Activated CD4-positive, alpha-beta T cell treated with anti-CD3 and anti-CD28 coated beads, Interleukin-2, amount 50 U/mL, for 24 hours (primary cell): ENCODE measurements at regions not wholly inside any gene's neighbourhood (a gene's known extent, or its start where the extent isn't known, plus 50 kb on each side); places are given as distances from the start of the nearest gene placed in this dataset.
A peak's percentile ranks its signal among the peaks of the same experiment; 100 is the strongest.
"Not testable (repeated sequence)": the region's sequence is repeated elsewhere in the genome, so short reads cannot be mapped to it uniquely, and the experiment has no call there.

Source experiments
- DNase-seq, 2 donors: peaks; one replicate each; pipeline ENCODE4 v3.0.0-alpha.2; 2020; ENCODE audit warnings: low read depth in 1 of 2, low spot score in 1 of 2

DNA sequence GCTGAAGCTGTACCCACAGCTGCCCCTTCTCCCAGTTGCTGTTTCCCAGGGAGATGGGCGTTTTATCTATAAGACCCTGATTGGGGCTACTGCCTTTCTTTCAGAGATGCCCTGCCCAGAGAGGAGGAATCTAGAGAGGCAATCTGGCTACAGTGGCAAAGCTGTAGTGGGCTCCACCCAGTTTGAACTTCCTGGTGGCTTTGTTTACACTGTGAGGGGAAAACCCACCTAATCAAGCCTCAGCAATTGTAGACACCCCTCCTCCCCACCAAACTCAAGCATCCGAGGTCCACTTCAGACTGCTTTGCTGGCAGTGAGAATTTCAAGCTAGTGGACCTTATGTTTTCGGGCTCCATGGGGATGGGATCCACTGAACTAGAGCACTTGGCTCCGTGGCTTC is 240.4 kb upstream of the AFF2 start:
- DNase-seq = no peak

DNA sequence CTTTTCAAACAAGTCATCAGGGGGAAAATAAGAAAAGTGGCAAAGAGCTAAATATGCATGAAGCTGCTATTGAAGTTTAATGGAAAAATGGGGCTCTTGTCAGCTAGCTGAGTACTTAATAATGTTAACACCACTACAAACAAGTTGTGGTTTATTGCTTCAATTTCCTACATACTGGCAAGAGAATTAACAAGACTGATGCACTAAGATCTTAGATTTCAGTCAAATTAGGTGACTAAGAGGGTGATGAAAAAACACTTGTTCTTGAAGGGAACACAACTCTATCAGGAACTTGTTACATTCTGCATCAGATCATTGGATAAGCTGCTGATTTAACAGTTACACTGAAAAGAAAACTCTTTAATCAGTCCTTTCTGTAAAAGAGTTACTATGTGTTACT is 234.6 kb upstream of the AFF2 start:
- no peak for DNase-seq

DNA sequence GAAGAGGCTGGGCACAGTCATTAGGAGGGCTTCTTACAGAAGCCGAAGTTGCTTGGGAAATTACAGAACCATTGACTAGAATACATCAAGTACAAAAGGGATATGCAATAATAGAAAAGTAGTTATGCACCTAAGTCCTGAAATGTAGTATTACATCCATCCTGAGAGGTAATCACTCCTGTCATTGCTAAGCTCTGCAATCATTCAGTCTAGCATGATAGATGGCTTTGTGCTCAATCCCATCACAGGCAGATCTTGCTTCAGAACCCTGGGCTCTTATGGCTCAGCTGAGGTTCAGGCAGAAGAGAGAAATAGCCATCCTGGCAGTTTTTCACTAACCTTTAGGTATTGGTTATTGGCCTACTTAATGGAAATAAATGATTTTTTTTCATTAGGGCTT is 231.7 kb upstream of the AFF2 start:
- DNase-seq = no peak

DNA sequence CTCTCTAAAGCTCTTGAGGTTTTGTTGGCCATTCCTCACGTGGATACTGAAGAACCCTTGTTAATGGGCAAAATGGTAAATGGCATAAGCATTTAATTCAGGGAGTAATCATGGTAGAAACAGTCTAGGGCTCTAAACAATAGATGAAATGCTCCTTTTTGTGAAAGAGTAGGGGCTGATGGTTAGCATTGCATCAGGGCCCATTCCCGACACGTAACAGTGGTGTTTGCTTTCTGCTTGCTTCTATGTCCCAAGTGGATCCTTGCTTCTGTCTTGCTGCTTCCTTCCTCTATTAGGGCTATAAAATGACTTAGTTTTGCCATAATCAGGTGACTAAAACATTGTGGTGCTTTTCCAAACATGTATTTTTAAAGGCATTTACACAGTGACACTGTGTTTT is 230.9 kb upstream of the AFF2 start:
- DNase-seq = no peak

DNA sequence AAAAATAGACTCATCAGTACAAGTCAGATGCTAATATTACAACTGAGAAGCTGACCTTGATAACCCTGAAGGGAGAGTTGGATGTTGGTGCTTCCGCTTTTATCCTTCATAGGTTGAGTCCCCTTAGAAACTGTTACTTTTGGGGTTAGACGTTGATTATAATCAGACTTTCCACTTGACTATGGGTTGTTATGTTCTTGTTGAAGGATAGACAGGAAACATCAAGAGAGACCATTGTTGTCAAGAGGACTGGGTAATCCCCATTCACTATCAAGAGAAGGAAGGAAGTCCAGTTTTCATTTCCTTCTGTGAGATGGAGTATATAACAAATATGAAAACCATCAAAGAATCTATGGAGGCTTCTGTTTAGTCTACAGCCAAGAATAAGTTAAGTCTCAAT is 229.9 kb upstream of the AFF2 start:
- DNase-seq = no peak

DNA sequence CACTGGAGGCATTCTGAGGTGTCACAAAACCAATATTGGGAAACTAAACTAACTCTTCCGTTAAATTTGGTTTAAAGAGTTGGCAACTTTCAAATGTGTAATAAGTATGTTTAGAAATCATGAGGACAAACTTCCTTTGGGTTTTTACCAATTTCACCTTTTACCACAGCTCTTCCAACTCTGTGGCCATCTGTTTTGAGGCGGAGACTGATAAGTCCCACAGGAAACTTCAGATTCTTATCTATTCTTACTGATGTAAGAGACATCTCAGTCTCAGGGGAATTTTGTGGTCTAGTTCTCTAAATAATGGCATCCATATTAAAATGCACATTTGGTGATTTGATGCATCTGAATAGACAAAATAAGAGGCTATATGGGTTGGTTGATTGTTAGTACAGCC is 229.2 kb upstream of the AFF2 start:
- DNase-seq = no peak

DNA sequence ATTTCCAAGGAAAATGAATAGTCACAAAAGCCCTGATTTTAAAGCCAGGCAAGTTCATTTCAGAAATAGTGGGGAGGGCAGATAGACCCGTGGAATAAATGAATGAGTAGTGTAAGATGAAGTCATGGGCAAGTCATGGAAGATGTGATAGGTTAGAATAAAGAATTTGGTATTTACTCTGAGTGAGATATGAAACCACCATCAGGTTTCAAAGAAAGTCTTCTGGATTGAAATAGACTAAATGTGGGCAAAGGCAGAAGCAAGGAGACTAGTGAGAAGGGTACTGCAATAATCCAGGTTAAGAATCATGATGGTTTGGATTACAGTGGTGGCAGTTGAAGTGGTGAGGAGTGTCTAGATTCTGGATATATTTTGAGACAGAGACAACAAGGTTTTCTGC is 218.5 kb upstream of the AFF2 start:
- DNase-seq = no peak

DNA sequence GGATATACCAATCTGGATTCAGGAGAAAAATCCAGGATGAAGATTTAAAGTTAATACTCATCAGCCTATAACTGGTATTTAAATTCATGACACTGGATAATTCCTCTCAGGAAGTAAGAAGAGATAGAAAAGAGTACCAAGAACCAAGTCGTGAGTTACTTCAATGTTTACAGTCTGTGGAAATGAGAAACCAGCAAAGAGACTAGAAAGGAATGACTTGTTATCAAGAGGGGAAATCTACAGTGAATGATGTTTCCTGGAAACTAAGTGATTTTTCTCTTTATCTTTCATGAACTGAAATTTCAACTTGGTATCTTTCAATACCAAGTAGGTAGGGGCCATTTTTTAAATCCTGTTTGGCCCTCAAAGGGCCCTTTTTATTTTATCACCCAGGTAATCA is 217.9 kb upstream of the AFF2 start:
- no peak for DNase-seq

DNA sequence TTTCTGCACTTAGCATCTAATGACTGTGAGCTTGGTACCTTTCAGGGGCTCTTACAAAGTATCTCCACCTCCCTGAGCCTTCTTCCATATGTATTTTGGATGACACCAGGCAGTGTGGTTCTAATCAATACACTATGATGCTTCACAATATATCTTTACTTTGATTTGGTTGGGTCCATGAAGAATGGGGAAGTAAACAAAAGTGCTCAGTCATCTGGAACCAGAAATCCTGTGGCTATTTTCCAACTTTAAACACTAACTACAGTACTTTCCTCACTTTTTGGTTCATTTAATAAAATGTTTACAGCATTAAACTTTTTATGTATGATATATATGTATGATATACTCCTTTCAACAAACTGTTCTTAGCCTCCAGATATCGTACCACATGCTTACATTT is 216.4 kb upstream of the AFF2 start:
- no peak for DNase-seq

DNA sequence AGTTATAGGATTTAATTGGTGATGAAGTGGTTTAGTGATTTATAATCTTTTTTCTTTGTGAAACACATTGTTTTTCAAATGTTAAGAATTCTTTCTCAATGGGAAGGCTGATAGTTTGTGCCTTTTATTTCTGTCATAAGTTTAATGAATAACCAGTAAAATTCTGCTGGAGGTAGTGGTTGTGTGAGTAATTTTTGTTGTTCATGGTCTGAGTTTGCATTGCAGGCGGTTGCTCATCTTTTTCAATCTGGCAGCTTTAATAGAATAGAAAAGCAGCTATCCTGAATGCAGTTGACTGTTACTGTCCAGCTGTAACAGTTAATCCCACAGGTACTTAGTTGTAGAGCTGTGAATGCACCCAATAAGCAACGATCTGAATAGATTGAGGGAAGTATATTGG is 215.6 kb upstream of the AFF2 start:
- DNase-seq = no peak

DNA sequence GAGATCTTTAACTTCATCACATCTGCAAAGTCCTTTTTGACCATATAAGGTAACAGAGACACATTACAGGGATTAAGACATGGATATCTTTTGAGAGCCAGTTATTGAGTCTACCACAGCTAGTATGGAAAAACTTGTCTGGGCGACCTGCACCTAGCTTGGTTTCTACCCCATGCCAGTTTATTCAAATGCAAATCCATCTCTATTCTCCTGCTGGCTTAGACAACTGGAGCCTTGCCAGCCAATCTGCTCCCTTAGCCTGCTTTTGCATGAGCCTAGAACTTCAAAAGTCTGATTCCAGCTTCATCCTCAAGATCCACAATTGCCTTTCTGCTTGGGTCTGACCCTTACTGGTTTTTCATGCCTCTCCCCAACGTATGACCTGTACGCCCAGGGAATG is 212.0 kb upstream of the AFF2 start:
- DNase-seq = no peak

DNA sequence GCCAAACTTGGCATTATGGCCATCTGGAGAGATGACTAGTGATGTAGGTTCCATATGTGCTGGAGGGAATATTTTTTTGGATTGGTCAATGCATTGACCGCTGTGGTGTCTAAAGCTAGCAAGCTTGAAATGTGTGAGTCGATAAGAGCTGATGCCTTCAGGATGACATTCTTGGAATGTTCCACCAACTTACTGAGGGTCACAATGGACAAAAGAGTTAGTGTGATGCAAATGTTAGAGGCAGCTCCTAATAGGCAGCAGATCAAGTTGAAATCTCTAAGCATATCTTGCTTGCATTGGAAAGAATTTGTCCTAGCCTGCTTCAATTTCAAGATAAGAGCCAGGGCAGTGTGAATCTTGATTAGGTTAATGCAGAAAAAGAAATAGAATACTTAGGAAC is 210.4 kb upstream of the AFF2 start:
- no peak for DNase-seq

DNA sequence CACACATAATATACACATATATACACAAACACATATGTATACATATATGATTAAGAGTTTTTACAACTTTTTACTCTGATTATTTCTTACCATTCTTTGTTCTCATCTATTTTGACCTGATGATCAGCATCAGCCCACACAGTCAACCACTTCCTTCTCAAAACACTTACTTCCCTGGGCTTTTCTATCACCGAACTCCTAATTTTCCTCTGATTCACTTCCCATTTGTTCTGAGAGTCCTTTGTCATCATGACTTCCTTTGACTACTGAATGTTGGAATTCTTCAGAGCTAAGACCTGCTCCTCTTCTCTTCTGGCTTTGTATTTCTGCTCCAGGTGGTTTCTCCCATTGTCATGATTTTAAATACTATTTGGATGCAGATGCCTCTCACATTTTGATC is 209.5 kb upstream of the AFF2 start:
- no peak for DNase-seq

DNA sequence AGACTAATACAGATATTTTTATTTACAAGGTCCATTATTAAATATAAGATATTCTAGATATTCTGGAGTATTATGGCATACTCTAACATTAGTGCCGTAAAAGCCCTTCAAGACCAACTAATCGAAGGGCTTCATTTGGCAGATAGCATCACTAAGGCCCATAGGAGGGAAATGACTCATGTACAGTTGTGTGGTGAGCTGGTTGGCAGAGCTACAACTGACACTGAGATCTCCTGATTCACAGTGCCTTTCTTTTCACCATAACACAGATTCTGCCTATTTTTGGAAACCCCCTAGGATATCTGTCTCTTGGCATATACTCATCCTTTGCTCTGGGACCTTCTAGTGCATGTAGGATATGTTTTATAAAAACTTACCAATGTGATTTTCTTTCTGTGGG is 201.7 kb upstream of the AFF2 start:
- DNase-seq = no peak

DNA sequence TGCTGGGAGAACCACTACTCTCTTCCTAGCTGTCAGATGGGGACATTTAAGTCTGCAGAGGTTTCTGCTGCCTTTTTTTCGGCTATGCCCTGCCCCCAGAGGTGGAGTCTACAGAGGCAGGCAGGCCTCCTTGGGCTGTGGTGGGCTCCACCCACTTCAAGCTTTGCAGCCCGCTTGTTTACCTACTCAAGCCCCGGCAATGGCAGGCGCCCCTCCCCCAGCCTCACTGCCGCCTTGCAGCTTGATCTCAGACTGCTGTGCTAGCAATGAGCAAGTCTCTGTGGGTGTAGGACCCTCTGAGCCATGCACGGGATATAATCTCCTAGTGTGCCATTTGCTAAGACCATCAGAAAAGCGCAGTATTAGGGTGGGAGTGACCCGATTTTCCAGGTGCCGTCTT is 195.2 kb upstream of the AFF2 start:
- not testable (repeated sequence) for DNase-seq

DNA sequence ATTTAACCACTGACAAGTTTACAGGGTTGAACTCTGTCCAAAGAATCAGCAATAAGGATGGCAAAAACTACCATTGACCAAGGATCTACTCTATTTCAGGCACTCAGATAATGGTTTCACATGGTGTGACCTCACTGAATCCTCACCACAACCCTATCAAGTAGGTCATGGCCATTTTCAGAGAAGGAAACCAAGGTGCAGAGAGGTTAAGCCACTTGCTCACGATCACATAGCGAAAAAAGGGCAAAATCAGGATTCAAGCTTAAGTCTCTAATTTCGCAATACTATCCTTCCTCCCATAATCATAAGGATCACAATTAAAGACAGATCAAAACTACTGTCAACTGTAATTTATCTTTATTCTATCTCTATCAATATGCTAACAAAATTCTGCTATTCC is 191.0 kb upstream of the AFF2 start:
- DNase-seq = no peak

DNA sequence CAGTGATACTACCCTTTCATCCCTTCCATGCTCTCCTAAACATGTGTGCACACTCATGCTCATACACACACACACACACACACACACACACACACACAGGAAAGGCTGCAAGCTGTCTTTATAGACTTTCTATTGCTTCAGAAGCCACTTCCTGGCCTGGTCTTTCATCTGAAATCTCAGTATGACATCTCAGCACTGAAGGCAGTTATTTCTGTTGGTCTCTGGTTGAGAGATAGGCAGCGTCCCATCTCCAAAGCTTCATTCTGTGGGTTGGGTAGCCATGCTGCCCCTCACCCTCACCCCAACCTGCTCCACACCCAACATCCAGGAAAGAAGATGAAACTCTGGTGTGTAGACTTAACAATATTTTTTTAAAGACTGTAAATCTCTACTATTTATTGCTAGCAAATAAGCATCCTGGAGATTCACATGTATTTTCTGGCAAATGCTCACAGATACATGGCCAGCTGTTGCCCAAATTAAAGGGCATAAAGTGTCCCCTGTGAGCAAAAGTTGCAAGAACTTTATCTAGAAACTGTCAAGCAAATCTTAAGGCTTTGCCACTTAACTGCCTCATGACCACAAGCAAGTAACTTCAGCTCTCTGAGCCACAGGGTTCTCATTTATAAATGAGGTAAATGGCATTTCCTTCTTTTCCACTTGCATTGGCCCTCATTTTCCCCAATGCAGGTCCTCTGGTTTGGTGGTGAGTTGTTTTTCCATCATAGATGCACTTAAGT is 189.8 kb upstream of the AFF2 start:
- peak in 1 of 2 donors; percentile 25 for DNase-seq

DNA sequence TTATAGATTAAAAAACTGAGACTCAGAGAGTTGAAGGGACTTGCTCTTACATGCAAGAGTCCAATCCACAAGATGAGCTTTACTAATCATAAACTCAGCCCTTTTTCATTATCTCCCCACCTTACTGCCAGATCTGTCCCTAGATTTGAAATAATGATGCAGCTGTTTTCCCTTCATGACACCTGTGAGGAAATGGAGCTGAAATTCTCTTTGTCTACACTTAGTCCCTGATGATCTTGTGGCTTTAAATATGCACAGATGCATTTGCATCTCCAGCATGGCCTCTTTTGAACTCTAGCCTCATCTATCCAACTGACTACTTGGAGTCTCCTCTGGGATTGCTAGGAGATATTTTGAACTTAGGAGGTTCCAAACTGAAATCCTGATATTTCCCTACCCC is 188.9 kb upstream of the AFF2 start:
- DNase-seq = no peak

DNA sequence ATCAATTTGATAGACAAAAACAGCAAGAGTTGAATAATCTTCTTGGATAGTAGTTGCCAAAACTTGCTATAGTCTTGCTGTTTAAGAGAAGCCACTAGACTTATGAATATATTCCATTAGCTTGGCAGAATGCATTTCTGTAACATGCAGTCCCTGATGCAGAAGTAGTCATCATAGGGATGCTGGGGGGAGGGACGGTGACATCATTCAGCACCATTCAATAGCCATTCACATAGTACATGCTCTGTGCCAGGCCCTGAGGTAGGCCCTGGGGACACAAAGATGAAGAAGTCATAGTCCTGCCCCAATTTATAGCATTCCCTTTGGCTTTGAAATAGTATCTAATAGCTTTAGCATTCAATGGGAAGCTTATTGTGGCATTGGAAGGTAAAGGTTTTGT is 185.5 kb upstream of the AFF2 start:
- no peak for DNase-seq

DNA sequence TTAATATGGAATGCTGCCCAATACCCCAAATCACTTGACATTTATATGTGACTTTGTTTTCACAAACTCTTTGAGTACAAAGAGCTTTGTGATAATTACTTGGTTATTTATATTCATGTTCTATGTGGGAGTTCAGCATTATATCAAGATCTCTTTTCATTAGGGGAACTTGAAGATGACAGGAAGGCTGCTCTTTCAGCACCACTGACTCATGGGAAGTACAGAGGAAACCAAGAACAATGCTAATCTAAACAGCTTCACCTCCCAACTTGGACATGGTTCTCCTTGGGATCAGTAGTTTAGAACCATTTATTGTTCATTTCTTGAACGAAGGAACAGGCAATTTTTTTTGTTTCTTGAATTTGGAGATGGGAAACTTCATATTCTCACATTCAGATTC is 184.0 kb upstream of the AFF2 start:
- no peak for DNase-seq

DNA sequence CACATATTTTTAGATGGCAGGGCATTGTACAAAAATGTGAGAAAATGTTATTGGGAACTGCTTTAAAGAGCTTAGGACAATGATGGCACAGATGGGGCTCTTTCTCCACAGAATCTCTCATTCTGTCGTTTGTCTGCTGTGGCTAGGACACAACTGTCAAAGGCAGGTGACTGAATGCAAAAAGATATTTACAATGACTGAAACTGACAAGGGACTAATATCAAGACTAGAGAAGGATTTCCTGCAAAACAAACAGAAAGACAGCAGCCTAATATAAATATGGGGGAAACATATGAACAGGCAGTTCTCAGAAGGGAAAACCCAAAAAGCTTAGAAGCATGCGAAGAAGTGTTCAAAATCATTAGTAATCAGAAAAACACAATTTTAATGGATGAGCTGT is 177.5 kb upstream of the AFF2 start:
- DNase-seq = no peak

DNA sequence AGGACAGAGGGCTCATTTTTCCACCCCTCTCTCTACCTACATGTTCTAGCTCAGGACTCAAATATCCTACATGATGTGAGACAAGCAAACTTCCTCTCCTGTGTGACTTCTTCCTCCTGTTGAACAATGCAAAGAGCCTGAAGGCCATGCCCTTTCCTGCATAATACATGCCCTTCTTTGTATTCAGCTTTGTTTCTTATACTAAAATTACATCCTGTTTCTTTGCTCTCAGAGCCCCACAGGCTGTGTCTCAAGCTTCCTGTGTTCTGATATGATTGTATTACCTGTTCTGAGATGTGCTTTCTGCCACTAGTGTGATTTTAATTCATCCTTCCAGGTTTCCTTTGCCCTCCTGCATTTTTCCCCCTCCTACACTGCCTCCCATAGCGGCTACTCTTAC is 166.4 kb upstream of the AFF2 start:
- DNase-seq = no peak

DNA sequence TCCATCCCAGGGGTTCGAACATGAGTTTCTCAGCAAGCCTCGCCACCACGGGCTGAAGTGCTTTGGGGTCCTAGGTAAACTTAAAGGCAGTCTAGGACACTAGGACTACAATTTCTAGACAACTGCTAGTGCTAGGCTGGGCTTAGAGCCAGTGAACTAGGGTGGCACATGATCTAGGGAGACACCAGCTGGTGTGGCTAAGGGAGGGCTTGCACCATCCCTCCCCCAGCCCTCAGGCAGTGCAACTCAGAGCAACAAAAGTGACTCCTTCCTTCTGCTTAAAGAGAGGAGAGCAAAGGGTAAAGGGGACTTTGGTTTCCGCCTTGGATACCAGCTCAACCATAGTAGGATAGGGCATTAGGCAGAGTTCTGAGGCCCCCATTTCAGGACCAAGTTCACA is 162.5 kb upstream of the AFF2 start:
- no peak for DNase-seq

DNA sequence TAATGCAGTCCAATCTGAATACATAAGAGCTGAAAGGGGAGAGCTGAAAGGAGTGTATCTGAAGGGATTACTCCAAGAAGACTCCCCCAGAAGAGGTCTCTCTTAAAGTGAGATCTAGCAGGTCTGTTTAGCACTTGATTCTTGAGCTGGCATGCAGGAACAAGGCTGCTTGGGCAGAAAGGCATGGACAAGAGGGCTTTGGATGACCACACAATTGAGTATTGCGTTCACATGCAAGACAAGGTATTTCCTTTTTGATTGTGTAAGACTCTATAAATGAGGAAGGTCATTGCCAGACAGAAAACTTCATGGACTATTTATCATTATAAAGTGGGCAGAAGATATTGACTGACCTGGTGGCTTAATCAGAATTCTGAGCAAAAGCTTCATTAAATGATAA is 145.5 kb upstream of the AFF2 start:
- DNase-seq = no peak
